GM23338 (cell line): ENCODE measurements at regions not wholly inside any gene's neighbourhood (a gene's known extent, or its start where the extent isn't known, plus 50 kb on each side); places are given as distances from the start of the nearest gene placed in this dataset.

Experiments
- ATAC-seq: fragments of 200-7000 bp; cut with Tn5 transposase; 3 replicates; pipeline ENCODE4 v1.9.1; 2020
- DNase-seq: peaks from one replicate; pipeline ENCODE4 v3.0.0-alpha.2; 2015; ENCODE audit warnings: low spot score
- H2AFZ ChIP-seq: fragments of 200-600 bp; sonication (generic); 2 replicates; pipeline ENCODE4 v1.8.0; 2016; ENCODE audit warnings: antibody characterized with exemption, mild to moderate bottlenecking, moderate library complexity
- H3F3A ChIP-seq: fragments of 200-600 bp; sonication (generic); replicated peaks from 2 replicates; pipeline ENCODE4 v1.8.0; 2017; ENCODE audit warnings: antibody characterized with exemption, mixed run types, low read depth
- H3K27ac ChIP-seq: fragments of 200-600 bp; sonication (generic); 2 replicates; pipeline ENCODE4 v1.6.1; 2016; ENCODE audit warnings: low read depth
- H3K27me3 ChIP-seq: fragments of 200-600 bp; sonication (generic); 2 replicates; pipeline ENCODE4 v1.8.0; 2016; ENCODE audit warnings: mild to moderate bottlenecking, mixed run types, moderate library complexity; ENCODE audit not compliant: insufficient read depth
- H3K36me3 ChIP-seq: fragments of 200-600 bp; sonication (generic); 2 replicates; pipeline ENCODE4 v1.8.0; 2016; ENCODE audit warnings: mild to moderate bottlenecking; ENCODE audit not compliant: insufficient read depth
- H3K4me1 ChIP-seq: fragments of 200-600 bp; sonication (generic); 2 replicates; pipeline ENCODE4 v1.8.0; 2016; ENCODE audit warnings: mild to moderate bottlenecking, moderate library complexity; ENCODE audit not compliant: insufficient read depth
- H3K4me2 ChIP-seq: fragments of 200-600 bp; sonication (generic); 2 replicates; pipeline ENCODE4 v1.7.1; 2017; ENCODE audit warnings: mixed run types
- H3K4me3 ChIP-seq: fragments of 200-600 bp; sonication (generic); 2 replicates; pipeline ENCODE4 v1.6.1; 2016; ENCODE audit warnings: mixed run types
- H3K79me2 ChIP-seq: fragments of 200-600 bp; sonication (generic); replicated peaks from 2 replicates; pipeline ENCODE4 v1.8.0; 2017; ENCODE audit warnings: mild to moderate bottlenecking; ENCODE audit not compliant: insufficient read depth
- H3K9me2 ChIP-seq: fragments of 200-600 bp; sonication (generic); 2 replicates; pipeline ENCODE4 v1.8.0; 2017; ENCODE audit not compliant: insufficient read depth
- H4K20me1 ChIP-seq: fragments of 200-600 bp; sonication (generic); replicated peaks from 2 replicates; pipeline ENCODE4 v1.8.0; 2017; ENCODE audit warnings: mild to moderate bottlenecking; ENCODE audit not compliant: insufficient read depth
- H3K27ac Mint-ChIP-seq: 2 replicates; pipeline ENCODE4 v1.8.0; 2020; ENCODE audit warnings: inconsistent platforms, mild to moderate bottlenecking, moderate library complexity, mixed read lengths
- H3K27me3 Mint-ChIP-seq: 3 replicates; pipeline ENCODE4 v1.8.0; 2022; ENCODE audit warnings: low read depth, mild to moderate bottlenecking, moderate library complexity, mixed read lengths, inconsistent platforms; ENCODE audit not compliant: insufficient read depth, poor library complexity
- H3K36me3 Mint-ChIP-seq: 3 replicates; pipeline ENCODE4 v1.8.0; 2021; ENCODE audit warnings: low read depth, mild to moderate bottlenecking, inconsistent platforms, moderate library complexity, mixed read lengths
- H3K4me1 Mint-ChIP-seq: 3 replicates; pipeline ENCODE4 v1.8.0; 2020; ENCODE audit warnings: mild to moderate bottlenecking, inconsistent platforms, mixed read lengths
- H3K4me3 Mint-ChIP-seq: 3 replicates; pipeline ENCODE4 v1.8.0; 2021; ENCODE audit warnings: moderate library complexity, mild to moderate bottlenecking, inconsistent platforms, mixed read lengths
- H3K9me3 Mint-ChIP-seq: 3 replicates; pipeline ENCODE4 v1.8.0; 2020; ENCODE audit warnings: moderate library complexity, mild to moderate bottlenecking, inconsistent platforms, mixed read lengths
- CREB1 ChIP-seq: fragments of 250-450 bp; sonication (Bioruptor Pico); IDR thresholded peaks from 2 replicates; pipeline ENCODE4 v1.5.0; 2020; ENCODE audit warnings: low read depth, mild to moderate bottlenecking, moderate library complexity
- CTCF ChIP-seq, 2 experiments: fragments of 200-600 bp in 1 of 2; sonication (generic) in 1 of 2; conservative IDR thresholded peaks; 2 replicates each; pipeline versions ENCODE4 v1.5.1 to v1.6.1; 2016 to 2017; ENCODE audit warnings: antibody characterized with exemption in 2 of 2, low read depth in 2 of 2, mild to moderate bottlenecking in 2 of 2, moderate library complexity in 1 of 2
- ETS1 ChIP-seq: IDR thresholded peaks from 2 replicates; pipeline ENCODE4 v1.6.1; 2016; ENCODE audit warnings: antibody characterized with exemption
- NANOG ChIP-seq: IDR thresholded peaks from 2 replicates; pipeline ENCODE4 v1.6.1; 2016; ENCODE audit warnings: antibody characterized with exemption, borderline replicate concordance
- REST ChIP-seq: IDR thresholded peaks from one replicate; pipeline ENCODE4 v1.6.1; 2018; ENCODE audit warnings: antibody characterized with exemption; ENCODE audit not compliant: unreplicated experiment
- ZNF114 ChIP-seq: fragments of 250-450 bp; sonication (Bioruptor Pico); IDR thresholded peaks from 2 replicates; pipeline ENCODE4 v1.5.0; 2020; ENCODE audit warnings: mild to moderate bottlenecking, moderate library complexity
- ZNF331 ChIP-seq: fragments of 250-450 bp; sonication (Bioruptor Pico); IDR thresholded peaks from 2 replicates; pipeline ENCODE4 v1.5.0; 2020; ENCODE audit warnings: low read depth, mild to moderate bottlenecking, moderate library complexity
- ZNF462 ChIP-seq: fragments of 250-450 bp; sonication (Bioruptor Pico); IDR thresholded peaks from 2 replicates; pipeline ENCODE4 v1.5.0; 2020; ENCODE audit warnings: mild to moderate bottlenecking, moderate library complexity

GRCh38 chr6:22643780-22644179 is 74.4 kb downstream of the HDGFL1 start (continued):
- TF ChIP-seq REST (no peak), ZNF331 (no peak), NANOG (no peak)

GRCh38 chr6:22647719-22648118 is 78.4 kb downstream of the HDGFL1 start:
- Histone ChIP-seq H3K4me1 (peaks cover 9% of the 10 kb centered on the region), H3K27me3 (no peaks in the 10 kb centered on the region), H3K36me3 (no peaks in the 10 kb centered on the region), H2AFZ (no peak overlapping the region), H4K20me1 (no peaks in the 10 kb centered on the region), H3K4me2 (no peak overlapping the region), H3K4me3 (no peak overlapping the region), H3K79me2 (no peaks in the 10 kb centered on the region), H3K27ac (no peak overlapping the region), H3F3A (no peaks in the 10 kb centered on the region), H3K9me2 (peaks cover 3% of the 10 kb centered on the region; the same call in 1 of the 2 replicates)
- H3K4me3 Mint-ChIP-seq = no peak overlapping the region
- ATAC-seq (no peak), DNase-seq (no peak)
- peaks cover 20% of the 10 kb centered on the region for H3K4me1 Mint-ChIP-seq
- no peak overlapping the region for H3K27ac Mint-ChIP-seq
- H3K36me3 Mint-ChIP-seq = no peaks in the 10 kb centered on the region
- H3K9me3 Mint-ChIP-seq = no peaks in the 10 kb centered on the region
- no peaks in the 10 kb centered on the region for H3K27me3 Mint-ChIP-seq
- TF ChIP-seq CREB1 = no peak
- no peak for TF ChIP-seq ZNF462 (CRISPR knock-in tag)
- no peak for TF ChIP-seq CTCF (conservative IDR thresholded peaks at IDR 0.05; ENCODE audit: low read depth in 2 of 2)
- TF ChIP-seq ZNF114 (CRISPR knock-in tag) = no peak
- TF ChIP-seq REST = no peak
- no peak for TF ChIP-seq ZNF331
- no peak for TF ChIP-seq NANOG
- no peak for TF ChIP-seq ETS1
